HG03342 (cell line): ENCODE measurements at regions not wholly inside any gene's neighbourhood (a gene's known extent, or its start where the extent isn't known, plus 50 kb on each side); places are given as distances from the start of the nearest gene placed in this dataset.

ENCODE experiments used
- ATAC-seq: cut with Tn5 transposase; IDR thresholded peaks from one replicate; pipeline ENCODE4 v1.9.1; 2021; ENCODE audit warnings: mild to moderate bottlenecking, moderate library complexity; ENCODE audit not compliant: unreplicated experiment

DNA sequence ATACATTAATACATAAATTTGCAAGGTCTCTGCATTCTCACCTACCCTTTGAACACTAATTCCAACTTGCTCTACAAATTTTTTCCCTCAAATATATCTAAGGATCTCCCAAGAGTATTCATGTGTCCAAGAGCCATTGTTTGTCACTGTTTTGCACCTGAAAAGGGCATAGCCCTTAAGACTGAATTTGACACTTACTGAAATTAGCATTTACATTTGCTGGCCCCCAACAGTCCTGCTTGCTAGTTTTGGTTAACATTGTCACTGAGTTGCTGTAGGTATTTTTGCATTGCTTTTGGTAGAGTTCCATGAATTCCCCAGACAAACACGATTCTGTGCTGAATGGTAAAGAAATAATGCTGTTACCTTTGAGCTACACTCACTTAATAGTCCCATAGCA, 57.3 kb downstream of the KCNA4 start:
- ATAC-seq = no peak

DNA sequence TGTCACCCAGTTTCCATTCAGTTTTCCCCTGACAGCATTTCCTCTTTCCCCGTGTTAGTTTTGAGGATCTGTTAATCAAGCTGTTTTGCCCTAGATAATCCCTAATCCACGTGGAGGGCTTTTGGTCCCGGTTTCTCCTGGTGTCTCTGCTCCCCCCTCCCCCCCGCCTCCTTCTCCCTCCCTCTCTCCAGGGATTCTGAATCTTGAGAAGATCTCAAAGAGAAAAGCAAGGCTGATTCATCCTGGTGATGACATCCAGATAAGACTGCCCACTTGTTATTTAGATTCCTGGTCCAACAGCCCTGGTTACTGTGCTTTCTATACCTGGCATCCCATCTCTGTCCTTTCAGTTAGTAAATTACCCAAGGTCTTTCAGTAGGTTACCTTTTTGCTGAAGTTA, 59.4 kb downstream of the KCNA4 start:
- ATAC-seq = no peak

GRCh38 chr11:29956076-29956556, 60.7 kb downstream of the KCNA4 start:
- no peak for ATAC-seq

DNA sequence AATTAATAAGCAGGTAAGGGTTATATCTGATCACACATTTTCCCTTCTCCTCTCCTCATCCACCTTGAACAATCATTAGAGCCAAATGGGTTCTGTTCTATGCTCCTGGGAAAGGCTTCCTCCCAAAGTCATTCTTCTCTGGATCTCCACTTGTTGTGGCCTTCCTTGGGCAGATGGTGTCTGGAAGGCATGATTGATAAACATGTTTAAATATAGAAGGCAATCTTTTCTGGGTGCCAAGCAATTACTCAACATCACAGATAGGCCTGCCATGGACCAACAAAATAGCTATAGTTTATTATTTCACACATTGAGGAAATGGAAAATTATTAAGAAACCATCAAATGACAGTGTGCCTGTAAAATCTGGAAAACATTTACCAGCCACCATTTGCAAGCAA, 73.5 kb downstream of the KCNA4 start:
- no peak for ATAC-seq

DNA sequence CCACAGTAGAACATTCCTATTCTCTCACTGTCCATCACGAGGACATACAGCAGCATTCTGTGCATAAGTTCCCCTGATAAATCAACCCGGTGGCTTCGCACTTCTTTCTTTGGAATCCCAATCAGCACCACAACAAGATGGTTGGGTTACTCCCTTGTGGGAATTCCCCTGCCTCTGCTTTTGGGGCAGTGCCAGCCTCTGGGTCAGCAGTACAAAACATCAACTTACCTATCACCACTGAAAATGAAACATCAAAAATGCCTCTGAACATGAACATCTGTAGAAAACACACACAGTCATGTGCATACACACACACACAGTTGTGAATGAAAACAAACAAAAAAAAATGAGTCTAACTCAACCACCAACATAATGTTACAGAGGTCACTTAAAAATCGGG, 79.3 kb downstream of the KCNA4 start:
- no peak for ATAC-seq

GRCh38 chr11:29934115-29934638, 82.7 kb downstream of the KCNA4 start:
- ATAC-seq = no peak

DNA sequence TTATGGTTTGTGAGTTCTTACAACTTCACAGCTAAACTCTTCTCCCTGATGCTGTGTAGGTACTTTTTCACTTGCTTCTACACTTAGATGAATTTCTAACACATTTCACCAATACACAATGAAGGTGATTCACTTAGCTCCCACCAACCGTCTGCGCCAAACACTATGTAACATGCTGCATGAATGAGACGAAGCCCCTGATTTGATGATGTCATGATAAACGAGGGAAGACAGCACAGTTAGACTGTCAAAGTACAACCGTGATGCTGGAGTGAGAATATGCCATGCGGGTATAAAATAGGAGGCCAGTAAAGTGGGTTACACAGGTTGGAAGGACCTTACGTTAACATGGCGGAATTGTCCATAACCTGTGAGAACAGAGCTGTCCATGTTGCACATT, 100.8 kb downstream of the KCNA4 start:
- no peak for ATAC-seq

DNA sequence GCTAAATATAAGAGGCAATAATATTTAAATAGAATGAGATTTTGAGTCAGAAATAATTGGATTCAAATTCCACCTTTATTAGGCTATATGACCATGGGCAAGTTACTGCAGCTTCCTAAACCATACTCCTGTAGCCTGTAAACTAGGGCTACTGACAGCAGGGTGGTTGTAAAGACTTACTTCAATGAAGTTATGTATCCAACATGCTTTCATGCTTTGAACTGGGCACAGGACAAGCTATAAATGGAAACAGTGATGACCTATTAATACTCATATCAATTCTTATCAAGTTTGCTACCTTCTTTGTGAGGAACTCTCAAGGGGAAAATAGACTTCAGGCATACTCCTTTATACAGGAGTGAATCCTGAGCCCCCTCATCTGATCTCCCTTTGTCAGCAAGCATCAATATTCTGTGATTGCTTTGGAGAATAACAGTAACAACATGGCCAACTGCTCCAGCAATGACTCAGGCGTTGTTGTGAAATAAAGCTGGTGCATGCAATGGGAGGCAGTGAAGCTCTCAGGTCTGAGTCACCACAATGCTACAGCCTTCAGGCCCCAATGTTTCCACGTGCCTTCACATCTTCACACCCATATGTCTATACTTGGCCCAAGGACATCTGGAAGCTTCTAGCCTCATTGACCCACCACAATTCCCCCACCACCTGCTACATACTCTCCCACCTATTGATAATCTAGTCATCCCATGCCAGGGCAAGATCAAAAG, 102.5 kb downstream of the KCNA4 start:
- no peak for ATAC-seq

DNA sequence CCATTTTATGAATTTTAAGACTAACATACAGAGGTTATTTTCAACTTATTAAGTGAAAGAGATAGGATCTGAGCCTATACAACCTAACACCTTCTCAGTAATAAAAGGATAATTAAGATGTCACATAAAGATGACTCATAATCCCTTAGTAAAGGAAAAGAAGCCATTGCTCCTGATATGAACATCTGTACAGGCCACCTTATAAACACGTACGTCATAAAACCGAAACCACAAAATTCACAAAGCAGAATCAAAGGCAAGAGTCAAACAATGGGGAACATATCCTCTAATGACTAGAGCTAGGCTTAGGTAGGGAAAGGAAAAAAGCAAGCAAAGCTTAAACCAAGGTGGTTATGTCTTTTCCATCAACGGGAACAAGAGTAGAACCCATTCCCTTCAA, 103.5 kb downstream of the KCNA4 start:
- ATAC-seq = no peak

- no peak for ATAC-seq
Observed at GRCh38 chr11:29900382-29900781, 116.4 kb downstream of the KCNA4 start.

DNA sequence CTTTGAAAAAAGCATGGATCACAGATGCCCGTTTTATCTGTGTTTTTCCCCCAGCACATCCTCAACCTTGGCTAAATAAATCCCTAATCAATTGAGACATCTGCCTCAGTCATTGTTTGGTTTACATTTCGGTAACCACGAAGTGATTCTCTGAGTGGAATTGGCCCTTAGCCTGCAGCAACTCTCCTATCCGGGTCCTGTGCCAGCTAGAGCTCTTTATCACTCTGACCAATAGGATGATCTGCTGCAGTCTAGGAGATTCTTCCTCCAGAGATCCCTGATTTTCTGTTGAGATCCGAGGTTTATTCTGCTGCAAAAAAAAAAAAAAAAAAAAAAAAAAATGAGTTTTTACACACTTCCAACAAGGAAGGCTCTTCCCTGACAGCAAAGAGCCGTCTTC, 137.3 kb downstream of the KCNA4 start:
- ATAC-seq = no peak

GRCh38 chr11:29876192-29876591, 140.6 kb downstream of the KCNA4 start:
- no peak for ATAC-seq

DNA sequence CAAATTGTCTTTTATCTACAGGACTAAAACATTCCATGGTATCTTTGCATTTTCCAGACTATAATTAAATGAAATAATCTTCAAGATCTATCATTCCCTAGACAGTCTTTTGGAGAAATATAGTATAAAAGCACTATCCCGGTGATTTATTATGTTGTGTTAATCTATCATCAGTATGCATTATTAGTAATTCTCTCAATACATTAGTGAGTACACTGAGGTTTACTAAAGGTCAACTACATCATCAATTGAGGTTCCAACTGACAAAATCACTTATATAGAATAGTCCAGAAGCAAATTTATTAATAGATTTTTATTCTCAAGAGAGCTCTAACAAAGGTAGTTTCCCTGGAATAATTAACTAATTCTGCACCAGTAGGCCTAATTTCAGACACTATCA, 169.6 kb downstream of the KCNA4 start:
- no peak for ATAC-seq

GRCh38 chr11:29844701-29845379, 172.0 kb downstream of the KCNA4 start:
- no peak for ATAC-seq

- no peak for ATAC-seq
Observed at GRCh38 chr11:29844031-29844430, 172.8 kb downstream of the KCNA4 start.

- ATAC-seq = no peak
Observed at GRCh38 chr11:29842061-29842460, 174.8 kb downstream of the KCNA4 start.

DNA sequence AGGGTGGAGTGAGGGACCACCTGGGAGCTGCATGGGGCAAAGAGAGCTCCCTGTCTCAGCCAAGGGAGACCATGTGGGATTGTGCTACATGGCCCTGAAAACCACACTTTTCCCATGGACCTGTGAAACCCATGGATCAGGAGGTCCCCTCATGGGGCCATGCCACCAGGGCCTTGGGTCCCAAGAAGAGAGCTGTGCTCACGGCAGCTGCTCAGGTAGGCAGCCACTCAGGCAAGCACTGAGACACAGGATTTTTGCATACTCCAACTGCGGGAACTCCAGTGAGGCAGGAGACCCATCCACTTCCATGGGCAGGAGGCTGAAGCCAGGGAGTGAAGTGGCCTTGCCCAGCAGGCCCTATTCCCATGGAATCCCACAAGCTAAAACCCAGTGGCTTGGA, 190.0 kb downstream of the KCNA4 start:
- ATAC-seq = no peak

DNA sequence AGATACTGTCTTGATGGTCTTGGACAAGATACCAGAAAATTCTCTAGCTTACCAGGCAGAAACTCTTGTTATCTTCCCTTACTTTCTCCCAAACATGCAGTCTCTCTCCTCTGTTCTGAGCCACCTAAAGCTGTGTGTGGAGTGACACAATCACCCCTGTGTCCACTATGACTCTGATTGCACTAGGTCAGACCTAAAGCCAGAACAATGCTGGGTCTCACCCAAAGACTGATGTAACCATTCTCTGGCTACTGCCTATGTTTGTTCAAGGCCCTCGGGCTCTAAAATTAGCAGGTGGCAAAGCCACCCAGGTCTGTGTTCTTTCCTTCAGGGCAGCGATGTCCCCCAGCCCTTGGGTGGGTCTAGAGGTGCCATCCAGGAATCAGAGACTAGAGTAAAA, 200.5 kb downstream of the KCNA4 start:
- no peak for ATAC-seq

DNA sequence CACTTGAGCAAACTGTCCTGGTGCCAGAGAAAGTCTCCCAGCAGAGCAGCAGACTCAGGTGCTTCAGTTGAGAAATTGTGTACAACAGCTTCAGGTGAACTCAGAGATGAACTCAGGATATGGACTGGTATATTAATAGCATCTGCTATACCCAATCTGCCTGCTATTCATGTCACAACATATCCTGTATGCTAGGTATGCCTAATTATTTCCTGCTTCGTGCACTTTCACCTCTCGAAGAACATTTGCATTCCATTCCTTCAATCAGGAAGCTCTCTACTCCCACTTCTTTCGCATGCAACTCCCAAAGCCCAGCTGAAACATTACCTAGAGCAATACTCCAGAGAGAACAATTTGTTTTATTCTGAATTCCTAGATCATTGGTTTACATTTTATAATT, 207.7 kb downstream of the KCNA4 start:
- no peak for ATAC-seq

- ATAC-seq = no peak
Observed at GRCh38 chr11:29802522-29802921, 214.3 kb downstream of the KCNA4 start.

DNA sequence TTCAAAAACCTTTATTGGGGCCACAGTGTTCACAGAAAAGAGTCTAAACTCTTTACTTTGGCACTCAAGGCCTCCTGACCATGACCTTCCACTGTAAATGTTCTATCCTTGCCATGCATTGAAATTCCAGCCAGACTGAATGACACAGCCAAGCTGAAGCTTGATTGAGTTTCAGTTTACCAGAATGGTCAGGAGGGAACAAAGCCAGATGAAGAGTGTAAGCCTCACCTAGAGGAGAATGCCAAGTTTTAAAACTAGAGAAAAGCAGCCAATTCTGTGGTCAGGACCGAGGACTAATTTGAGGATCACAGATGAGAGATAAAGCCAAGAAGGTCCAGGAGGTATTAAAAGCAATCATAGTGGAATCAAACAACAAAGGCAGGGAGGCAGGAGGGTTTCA, 215.3 kb downstream of the KCNA4 start:
- ATAC-seq = no peak

DNA sequence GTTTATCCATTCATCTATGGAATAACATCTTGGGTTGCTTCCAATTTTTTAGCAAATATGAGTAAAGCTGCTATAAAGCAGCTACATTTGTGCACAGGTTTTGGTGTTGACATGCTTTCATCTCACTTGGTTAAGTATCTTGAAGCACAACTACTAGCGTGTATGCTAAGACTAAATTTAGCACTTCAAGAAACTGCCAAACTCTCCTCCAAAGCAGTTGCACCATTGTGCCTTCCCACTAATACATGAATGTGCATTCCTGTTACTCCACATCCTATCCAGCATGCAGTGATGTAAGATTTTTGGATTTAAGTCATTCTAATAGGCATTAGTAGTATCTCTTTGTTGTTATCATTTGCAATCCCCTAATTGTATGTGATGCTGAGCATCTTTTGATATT, 230.7 kb downstream of the KCNA4 start:
- ATAC-seq = no peak
